ENCODE measurements at regions not wholly inside any gene's neighbourhood (a gene's known extent, or its start where the extent isn't known, plus 50 kb on each side); places are given as distances from the start of the nearest gene placed in this dataset.

GRCh38 chr6:135780326-135780725, 71.2 kb upstream of the PDE7B start:
- no peak for TF ChIP-seq POLR2A (IDR thresholded peaks at IDR 0.05)
- no peak for TF ChIP-seq CTCF (IDR thresholded peaks at IDR 0.05)

All from body of pancreas (tissue), 4 donors.